BLaER1 (cell line): ENCODE measurements at regions not wholly inside any gene's neighbourhood (a gene's known extent, or its start where the extent isn't known, plus 50 kb on each side); places are given as distances from the start of the nearest gene placed in this dataset.

Source experiments
- H3K27ac ChIP-seq: shearing (Covaris generic); formaldehyde crosslinking; 2 replicates; pipeline ENCODE4 v1.8.1; 2022
- H3K27me3 ChIP-seq: shearing (Covaris generic); formaldehyde crosslinking; 2 replicates; pipeline ENCODE4 v1.8.1; 2022
- H3K36me3 ChIP-seq: shearing (Covaris generic); formaldehyde crosslinking; 2 replicates; pipeline ENCODE4 v1.8.1; 2022
- H3K4me1 ChIP-seq: shearing (Covaris generic); formaldehyde crosslinking; 2 replicates; pipeline ENCODE4 v1.8.1; 2022
- H3K4me2 ChIP-seq: shearing (Covaris generic); formaldehyde crosslinking; 2 replicates; pipeline ENCODE4 v1.8.1; 2022
- H3K4me3 ChIP-seq: shearing (Covaris generic); formaldehyde crosslinking; 2 replicates; pipeline ENCODE4 v1.8.1; 2022
- H3K9ac ChIP-seq: shearing (Covaris generic); formaldehyde crosslinking; 2 replicates; pipeline ENCODE4 v1.8.1; 2022
- H3K9me3 ChIP-seq: shearing (Covaris generic); formaldehyde crosslinking; 2 replicates; pipeline ENCODE4 v1.8.1; 2022
- H4K20me1 ChIP-seq: shearing (Covaris generic); formaldehyde crosslinking; 2 replicates; pipeline ENCODE4 v1.8.1; 2022
- Cebpa-rat ChIP-seq: shearing (Covaris generic); IDR thresholded peaks from 2 replicates; pipeline ENCODE4 v1.8.1; 2022

- TF ChIP-seq Cebpa-rat: no peak
- Histone ChIP-seq H3K4me2 (peak overlapping the region; percentile 84), H3K4me1 (peaks cover 34% of the 10 kb centered on the region), H3K4me3 (peak overlapping the region; percentile 84), H3K36me3 (peaks cover 16% of the 10 kb centered on the region), H3K9ac (peak overlapping the region; percentile 95), H3K9me3 (no peaks in the 10 kb centered on the region), H3K27ac (peak overlapping the region; percentile 90), H3K27me3 (no peaks in the 10 kb centered on the region), H4K20me1 (peaks cover 79% of the 10 kb centered on the region)
Observed at GRCh38 chr6:26159357-26160273, 72.4 kb downstream of the HFE start.

DNA sequence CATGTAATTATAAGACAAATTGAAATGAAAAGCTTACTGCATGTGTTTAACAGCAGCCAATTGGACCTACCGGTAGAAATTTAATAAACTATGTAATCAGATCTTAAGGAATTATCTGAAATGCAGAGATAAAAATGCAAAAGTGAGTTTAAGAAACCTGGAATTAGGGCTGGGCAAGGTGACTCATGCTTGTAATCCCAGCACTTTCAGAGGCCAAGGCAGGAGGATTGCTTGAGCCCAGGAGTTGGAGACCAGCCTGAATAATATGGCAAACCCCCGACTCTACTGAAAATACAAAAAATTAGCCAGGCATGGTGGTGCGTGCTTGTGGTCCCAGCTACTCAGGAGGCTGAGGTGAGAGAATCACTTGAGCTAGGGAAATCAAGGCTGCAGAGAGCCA, 74.1 kb downstream of the HFE start:
- Histone ChIP-seq H3K4me1 (peaks cover 26% of the 10 kb centered on the region), H3K27ac (no peak overlapping the region), H4K20me1 (peaks cover 95% of the 10 kb centered on the region), H3K4me2 (peak overlapping the region; percentile 84; the same call in 1 of the 2 replicates), H3K27me3 (no peaks in the 10 kb centered on the region), H3K9ac (no peak overlapping the region), H3K4me3 (no peak overlapping the region), H3K9me3 (no peaks in the 10 kb centered on the region), H3K36me3 (peaks cover 33% of the 10 kb centered on the region)
- TF ChIP-seq Cebpa-rat: no peak

DNA sequence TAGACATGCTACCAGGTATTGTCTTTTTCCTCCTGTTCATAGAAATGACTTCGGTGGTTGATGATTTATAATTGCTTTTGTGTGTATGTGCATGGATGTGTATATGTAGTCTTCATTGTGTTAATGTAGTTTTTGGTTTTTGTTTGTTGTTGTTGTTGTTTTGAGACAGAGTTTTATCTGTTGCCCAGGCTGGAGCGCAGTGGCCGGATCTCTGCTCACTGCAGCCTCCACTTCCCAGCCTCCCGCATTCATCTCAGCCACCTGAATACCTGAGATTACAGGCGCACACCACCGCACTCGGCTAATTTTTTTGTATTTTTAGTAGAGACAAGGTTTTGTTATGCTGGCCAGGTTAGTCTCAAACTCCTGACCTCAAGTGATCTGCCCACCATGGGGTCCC, 75.2 kb downstream of the HFE start:
- no peak for TF ChIP-seq Cebpa-rat
- Histone ChIP-seq H3K9me3 (no peaks in the 10 kb centered on the region), H4K20me1 (peaks cover 95% of the 10 kb centered on the region), H3K4me2 (no peak overlapping the region; the same call in 1 of the 2 replicates), H3K4me3 (no peak overlapping the region), H3K27ac (no peak overlapping the region), H3K9ac (no peak overlapping the region), H3K27me3 (no peaks in the 10 kb centered on the region), H3K4me1 (peaks cover 26% of the 10 kb centered on the region), H3K36me3 (peaks cover 41% of the 10 kb centered on the region)

DNA sequence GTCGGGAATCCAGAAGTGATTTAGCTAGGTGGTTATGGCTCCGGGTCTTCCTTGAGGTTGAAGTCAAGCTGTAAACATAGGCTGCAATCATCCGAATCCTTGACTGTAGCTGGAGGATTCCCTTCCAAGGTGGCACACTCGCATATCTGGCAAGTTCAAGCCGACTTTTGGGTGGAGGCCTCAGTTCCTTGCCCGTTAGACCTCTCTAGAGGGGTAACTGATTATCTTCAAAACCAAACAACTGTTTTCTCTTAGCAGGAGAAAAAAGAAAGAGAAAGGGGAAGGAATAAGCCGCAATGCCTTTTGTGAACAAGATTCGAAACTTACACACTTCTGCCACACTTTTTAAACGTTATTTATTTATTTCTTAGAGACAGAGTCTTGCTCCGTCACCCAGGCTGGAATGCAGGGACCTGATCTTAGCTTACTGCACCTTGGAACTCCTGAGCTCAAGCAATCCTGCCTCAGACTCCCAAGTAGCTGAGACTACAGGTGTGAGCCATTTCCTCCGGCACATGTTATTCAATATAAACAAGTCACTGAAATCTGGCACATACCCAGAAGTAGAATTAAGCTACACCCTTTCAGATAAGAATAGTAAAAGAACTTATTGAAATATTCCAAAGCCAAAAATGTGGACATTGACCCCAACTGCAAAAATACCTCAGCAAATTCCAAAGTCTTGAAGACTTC, 76.3 kb downstream of the HFE start:
- Histone ChIP-seq H3K4me3 (no peak overlapping the region), H3K27ac (no peak overlapping the region), H4K20me1 (peaks cover 89% of the 10 kb centered on the region), H3K36me3 (peaks cover 41% of the 10 kb centered on the region), H3K27me3 (no peaks in the 10 kb centered on the region), H3K9me3 (no peaks in the 10 kb centered on the region), H3K9ac (no peak overlapping the region), H3K4me1 (peaks cover 26% of the 10 kb centered on the region), H3K4me2 (no peak overlapping the region; the same call in 1 of the 2 replicates)
- TF ChIP-seq Cebpa-rat: no peak

- Histone ChIP-seq H3K27ac (no peak overlapping the region), H3K9ac (no peak overlapping the region), H3K4me2 (no peak overlapping the region), H3K4me3 (no peak overlapping the region), H4K20me1 (peaks cover 84% of the 10 kb centered on the region), H3K27me3 (no peaks in the 10 kb centered on the region), H3K9me3 (no peaks in the 10 kb centered on the region), H3K4me1 (peaks cover 26% of the 10 kb centered on the region), H3K36me3 (peaks cover 41% of the 10 kb centered on the region)
- TF ChIP-seq Cebpa-rat: no peak
Observed at GRCh38 chr6:26164120-26164505, 76.9 kb downstream of the HFE start.

DNA sequence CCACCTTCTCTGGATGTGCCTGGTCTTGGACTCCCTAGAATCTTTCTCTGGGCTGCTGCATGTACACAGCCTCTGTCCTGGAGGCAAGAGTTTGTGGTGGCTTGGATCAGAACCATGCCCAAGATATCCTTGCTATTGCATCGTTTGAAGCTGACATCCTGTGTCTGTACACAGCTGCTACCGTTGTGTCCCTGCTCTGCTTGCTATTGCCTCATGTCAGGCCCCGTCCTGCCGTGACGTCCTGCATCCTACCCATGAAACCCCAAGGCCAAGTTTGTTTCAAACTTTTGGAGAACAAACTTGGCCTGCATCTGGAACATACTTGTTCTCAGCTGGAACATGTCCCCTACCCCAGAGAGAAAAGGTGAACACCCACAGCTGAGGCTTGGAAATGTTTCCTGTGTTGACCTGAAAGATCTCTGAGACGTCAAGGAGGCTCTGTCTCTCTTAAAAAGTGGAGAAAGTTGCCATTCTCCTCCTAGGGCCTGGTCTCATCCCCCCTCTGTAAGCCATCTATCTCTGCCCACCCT, 78.1 kb downstream of the HFE start:
- peaks cover 41% of the 10 kb centered on the region for H3K36me3 ChIP-seq
- no peak overlapping the region for H3K27ac ChIP-seq
- no peaks in the 10 kb centered on the region for H3K9me3 ChIP-seq
- no peak overlapping the region for H3K4me2 ChIP-seq
- no peak for TF ChIP-seq Cebpa-rat
- H3K27me3 ChIP-seq: no peaks in the 10 kb centered on the region
- H3K9ac ChIP-seq: no peak overlapping the region
- peaks cover 27% of the 10 kb centered on the region for H3K4me1 ChIP-seq
- H3K4me3 ChIP-seq: no peak overlapping the region
- H4K20me1 ChIP-seq: peaks cover 72% of the 10 kb centered on the region; the same call in 1 of the 2 replicates

- Histone ChIP-seq H3K9me3 (no peaks in the 10 kb centered on the region), H4K20me1 (peaks cover 23% of the 10 kb centered on the region; the same call in 1 of the 2 replicates), H3K4me2 (peak overlapping the region; percentile 77; the same call in 1 of the 2 replicates), H3K9ac (no peak overlapping the region), H3K4me1 (peaks cover 39% of the 10 kb centered on the region), H3K27me3 (no peaks in the 10 kb centered on the region), H3K27ac (no peak overlapping the region), H3K36me3 (peaks cover 20% of the 10 kb centered on the region), H3K4me3 (no peak overlapping the region)
- no peak for TF ChIP-seq Cebpa-rat
Observed at GRCh38 chr6:26170181-26170580, 83.0 kb downstream of the HFE start.

DNA sequence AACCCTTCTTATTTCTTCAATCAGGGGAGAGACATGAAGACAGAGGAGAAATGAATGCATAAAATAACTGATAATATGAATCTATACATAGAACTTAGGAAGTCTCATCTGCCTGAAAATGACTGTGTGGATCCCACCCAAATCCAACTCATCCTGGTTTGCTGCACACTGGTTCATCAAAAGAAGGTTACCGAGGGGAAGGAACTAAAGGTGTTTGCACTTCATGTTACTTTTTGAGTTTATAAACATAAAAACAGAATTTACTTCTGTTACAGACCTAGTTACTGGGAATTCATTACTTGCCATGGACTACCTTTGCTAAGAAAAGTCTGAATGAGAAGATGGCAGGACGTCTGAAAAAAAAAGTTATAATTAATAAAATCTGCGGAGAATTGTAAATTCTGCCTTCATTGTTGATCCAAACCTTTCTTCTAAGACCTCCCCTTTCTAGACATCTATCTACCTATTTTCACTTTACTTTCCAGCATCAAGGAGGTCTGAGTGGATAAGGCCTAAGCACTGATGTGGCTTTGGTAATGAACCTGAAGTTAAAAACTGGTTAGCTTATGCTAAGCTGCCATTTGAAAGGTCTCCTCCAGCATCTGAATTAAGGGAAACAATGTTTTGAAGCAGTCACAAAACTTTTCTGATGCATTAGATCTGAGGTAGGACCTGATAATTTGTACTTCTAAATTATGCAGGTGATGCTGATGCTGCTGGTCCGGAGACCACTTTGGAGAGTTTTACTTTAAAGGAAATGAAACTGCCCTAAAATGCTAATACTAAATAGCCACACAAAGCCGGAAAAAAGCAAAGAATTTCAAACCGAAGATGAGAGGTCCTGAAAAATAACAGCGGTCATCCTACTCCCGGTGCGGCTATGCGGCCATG, 84.0 kb downstream of the HFE start:
- Histone ChIP-seq H3K27ac (peak overlapping the region; percentile 95), H3K4me1 (peaks cover 49% of the 10 kb centered on the region), H3K9ac (peak overlapping the region; percentile 94), H3K27me3 (no peaks in the 10 kb centered on the region), H3K4me3 (peak overlapping the region; percentile 77), H3K9me3 (no peaks in the 10 kb centered on the region), H3K4me2 (peak overlapping the region; percentile 77), H3K36me3 (peaks cover 10% of the 10 kb centered on the region; the same call in 1 of the 2 replicates), H4K20me1 (peaks cover 13% of the 10 kb centered on the region; the same call in 1 of the 2 replicates)
- TF ChIP-seq Cebpa-rat: no peak

- H3K4me2 ChIP-seq: peak overlapping the region; percentile 77
- H3K27ac ChIP-seq: peak overlapping the region; percentile 95
- H4K20me1 ChIP-seq: no peaks in the 10 kb centered on the region; the same call in 1 of the 2 replicates
- no peaks in the 10 kb centered on the region for H3K27me3 ChIP-seq
- no peak for TF ChIP-seq Cebpa-rat
- peak overlapping the region; percentile 94 for H3K9ac ChIP-seq
- peaks cover 49% of the 10 kb centered on the region for H3K4me1 ChIP-seq
- H3K4me3 ChIP-seq: peak overlapping the region; percentile 77
- no peaks in the 10 kb centered on the region for H3K9me3 ChIP-seq
- no peaks in the 10 kb centered on the region for H3K36me3 ChIP-seq
Observed at GRCh38 chr6:26172608-26172968, 85.4 kb downstream of the HFE start.
